HG02885 (cell line): ENCODE measurements at regions not wholly inside any gene's neighbourhood (a gene's known extent, or its start where the extent isn't known, plus 50 kb on each side); places are given as distances from the start of the nearest gene placed in this dataset.

Source experiments
- ATAC-seq: cut with Tn5 transposase; IDR thresholded peaks from one replicate; pipeline ENCODE4 v1.9.1; 2021; ENCODE audit warnings: mild to moderate bottlenecking; ENCODE audit not compliant: unreplicated experiment, poor library complexity

- no peak for ATAC-seq
Observed at GRCh38 chr1:67632811-67633655, 52.0 kb upstream of the GADD45A start.

- ATAC-seq = no peak
Observed at GRCh38 chr1:67634396-67634935, 50.5 kb upstream of the GADD45A start.

GRCh38 chr1:67635055-67635809 is 49.8 kb upstream of the GADD45A start:
- no peak for ATAC-seq
